Motor neuron (in vitro differentiated cells): ENCODE measurements at regions not wholly inside any gene's neighbourhood (a gene's known extent, or its start where the extent isn't known, plus 50 kb on each side); places are given as distances from the start of the nearest gene placed in this dataset.
A peak's percentile ranks its signal among the peaks of the same experiment; 100 is the strongest.
"Not testable (repeated sequence)": the region's sequence is repeated elsewhere in the genome, so short reads cannot be mapped to it uniquely, and the experiment has no call there.

Source experiments
- ATAC-seq, 8 experiments: fragments of 200-7000 bp; cut with Tn5 transposase; replicated peaks in 6 of 8; 2 replicates each; pipeline ENCODE4 v1.8.0; 2021; ENCODE audit warnings: mild to moderate bottlenecking in 8 of 8, moderate library complexity in 8 of 8
- H3K27ac ChIP-seq, 2 donors: fragments of 250-450 bp; sonication (Bioruptor Pico); 2 replicates each; pipeline ENCODE4 v1.9.0; 2021; ENCODE audit warnings: antibody characterized with exemption in 2 of 2, mild to moderate bottlenecking in 2 of 2, moderate library complexity in 1 of 2
- H3K4me1 ChIP-seq, 2 donors: fragments of 250-450 bp; sonication (Bioruptor Pico); replicated peaks in 1 of 2; 2 replicates each; pipeline ENCODE4 v1.6.1; 2021; ENCODE audit warnings: antibody characterized with exemption in 2 of 2, mild to moderate bottlenecking in 2 of 2, moderate library complexity in 1 of 2
- H3K4me3 ChIP-seq, 5 donors: fragments of 250-450 bp; sonication (Bioruptor Pico); 2 replicates each; pipeline ENCODE4 v1.9.0; 2021; ENCODE audit warnings: antibody characterized with exemption in 5 of 5, mild to moderate bottlenecking in 5 of 5, moderate library complexity in 4 of 5
- WGBS, 10 experiments: fragments of 450-650 bp; shearing (Covaris generic); methylation state at CpG; one replicate each; pipeline ENCODE4 v1.0.0; 2022; 5-methylcytosine and 5-hydroxymethylcytosine counted together
- in situ Hi-C, 9 experiments: fragments of 400-800 bp; cut with MboI; loops; one replicate each; pipeline ENCODE4 v1.15.0; 2021; ENCODE audit warnings: low sequenced_read_pairs in 9 of 9, low pct_unique_long_range_greater_than_20kb in 2 of 9; ENCODE audit not compliant: unreplicated experiment in 9 of 9

DNA sequence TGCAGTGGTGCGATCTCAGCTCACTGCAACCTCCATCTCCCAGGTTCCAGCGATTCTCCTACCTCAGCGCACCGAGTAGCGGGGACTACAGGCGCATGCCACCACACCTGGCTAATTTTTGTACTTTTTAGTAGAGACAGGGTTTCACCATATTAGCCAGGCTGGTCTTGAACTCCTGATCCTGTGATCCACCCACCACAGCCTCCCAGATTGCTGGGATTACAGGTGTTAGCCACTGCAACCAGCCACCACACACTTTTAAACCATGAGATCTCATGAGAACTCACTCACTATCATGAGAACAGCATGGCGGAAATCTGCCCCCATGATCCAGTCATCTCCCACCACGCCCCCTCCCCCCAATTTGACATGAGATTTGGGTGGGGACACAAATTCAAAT, 636.9 kb downstream of the MCTP2 start:
- H3K4me1 ChIP-seq, H3K27ac ChIP-seq, H3K4me3 ChIP-seq, in situ Hi-C loops, ATAC-seq: not testable (repeated sequence)
- WGBS, 10 experiments = 64 to 93% (median 85%) methylated on average over 1 to 5 of the region's 8 CpGs; no CpG with 5 or more reads in 6 of the 10 experiments

DNA sequence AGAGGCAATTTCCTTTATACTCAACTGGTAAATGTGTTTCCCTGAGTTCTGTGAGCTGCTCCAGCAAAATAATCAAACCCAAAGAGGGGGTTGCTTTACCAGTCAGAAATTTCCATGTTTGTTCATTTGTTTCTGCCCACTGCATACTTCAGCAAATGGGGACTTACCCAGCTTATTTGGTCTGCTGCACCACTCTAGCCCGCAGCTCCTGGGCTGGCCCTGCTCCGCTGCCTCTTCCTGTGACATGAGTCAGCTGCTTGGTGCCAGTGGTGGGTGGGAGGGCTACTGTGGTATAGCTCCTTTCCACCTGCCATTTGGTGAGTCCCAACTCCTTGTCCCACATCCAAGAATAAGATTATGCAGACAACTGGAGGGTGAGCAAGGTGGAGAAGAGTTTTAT, 644.2 kb downstream of the MCTP2 start:
- 57 to 100% (median 96%) methylated on average over 1 to 2 of the region's 2 CpGs; no CpG with 5 or more reads in 6 of the 10 experiments for WGBS, 10 experiments
- in situ Hi-C loops = loop anchor here in 1 of 9 experiments (25.0 kb wide), 1 partner anchor 88 kb away; no protein-coding TSS in a partner anchor
- no peak for ATAC-seq

GRCh38 chr15:94877833-94878232, 646.5 kb downstream of the MCTP2 start:
- in situ Hi-C loops = loop anchor here in 1 of 9 experiments (25.0 kb wide), 1 partner anchor 91 kb away; no protein-coding TSS in a partner anchor
- ATAC-seq = no peak
- H3K4me3 ChIP-seq = no peak overlapping the region
- H3K27ac ChIP-seq = no peak overlapping the region
- H3K4me1 ChIP-seq = no peaks in the 10 kb centered on the region
- WGBS, 10 experiments = 0 to 100% (median 67%) methylated on average over 1 to 2 of the region's 2 CpGs

More for the DNA sequence above, 644.2 kb downstream of the MCTP2 start:
- Histone ChIP-seq H3K4me3 (no peak overlapping the region), H3K27ac (no peak overlapping the region), H3K4me1 (no peaks in the 10 kb centered on the region)

DNA sequence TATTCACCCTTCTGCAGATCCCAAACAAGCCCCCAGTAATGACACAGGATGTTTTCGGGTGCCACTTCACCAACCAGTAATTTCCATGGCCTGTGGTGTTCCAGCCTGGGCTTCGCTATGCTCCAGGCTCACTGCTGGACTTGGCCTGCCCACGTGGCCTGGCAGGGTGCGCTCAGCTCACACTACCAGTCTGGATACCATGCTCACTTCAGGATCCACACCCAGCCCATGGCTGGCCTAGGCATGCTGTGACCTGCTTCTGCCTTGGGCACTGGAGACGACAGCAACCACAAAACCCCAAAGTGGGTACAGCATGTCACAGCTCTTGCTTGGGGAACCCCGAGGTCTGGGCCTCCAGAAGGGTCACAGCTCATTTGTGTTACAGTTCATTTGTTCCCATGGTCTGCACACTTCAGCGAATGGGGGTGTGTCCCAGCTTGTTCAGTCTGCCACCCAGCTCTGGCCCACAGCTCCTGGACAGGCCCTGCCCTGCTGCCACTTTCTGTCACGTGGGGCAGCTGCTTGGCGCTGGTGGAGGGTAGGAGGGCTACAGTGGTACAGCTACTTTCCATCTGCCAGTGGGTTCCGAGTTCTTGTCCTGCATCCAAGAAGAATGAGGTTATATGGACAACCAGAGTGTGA, 650.8 kb downstream of the MCTP2 start:
- no peak overlapping the region for H3K4me3 ChIP-seq
- ATAC-seq = no peak
- no peak overlapping the region for H3K27ac ChIP-seq
- in situ Hi-C loops = loop anchor here in 1 of 9 experiments (25.0 kb wide), 1 partner anchor 95 kb away; no protein-coding TSS in a partner anchor
- 0 to 89% (median 76%) methylated on average over 1 to 6 of the region's 10 CpGs; no CpG with 5 or more reads in 3 of the 10 experiments for WGBS, 10 experiments
- H3K4me1 ChIP-seq = no peaks in the 10 kb centered on the region

- no peak for ATAC-seq
- no peak overlapping the region for H3K4me3 ChIP-seq
- in situ Hi-C loops = loop anchor here in 1 of 9 experiments (25.0 kb wide), 1 partner anchor 100 kb away; no protein-coding TSS in a partner anchor
Measured at GRCh38 chr15:94887391-94887790, 656.0 kb downstream of the MCTP2 start.

DNA sequence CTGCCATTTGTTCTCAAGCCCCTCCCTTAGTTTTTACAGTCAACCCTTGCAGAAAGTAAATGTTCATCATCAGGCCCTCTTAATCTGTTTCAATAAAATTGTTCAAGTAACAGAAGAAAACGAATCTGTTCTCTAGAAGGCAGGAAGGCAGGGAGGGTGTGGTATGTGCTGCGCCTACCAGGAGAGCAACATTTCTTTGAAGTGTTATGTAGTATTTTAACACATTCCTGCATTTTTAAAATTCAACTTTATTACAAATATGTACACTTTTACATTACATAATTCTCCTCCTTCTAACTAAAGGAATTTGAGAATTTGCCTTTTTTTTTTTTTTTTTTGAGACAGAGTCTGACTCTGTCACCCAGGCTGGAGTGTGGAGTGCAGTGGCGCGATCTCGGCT, 657.8 kb downstream of the MCTP2 start:
- in situ Hi-C loops = loop anchor here in 1 of 9 experiments (25.0 kb wide), 1 partner anchor 102 kb away; no protein-coding TSS in a partner anchor
- ATAC-seq = peak in 3 of 8 experiments; percentile 49 to 57 (median 50)
- Histone ChIP-seq H3K4me1 (no peaks in the 10 kb centered on the region), H3K4me3 (no peak overlapping the region), H3K27ac (no peak overlapping the region)
- WGBS, 10 experiments = 0 to 96% (median 80%) methylated on average over 1 to 5 of the region's 5 CpGs; no CpG with 5 or more reads in 1 of the 10 experiments

More at GRCh38 chr15:94887391-94887790, 656.0 kb downstream of the MCTP2 start:
- Histone ChIP-seq H3K27ac (no peak overlapping the region), H3K4me1 (no peaks in the 10 kb centered on the region)

- no peak overlapping the region for H3K27ac ChIP-seq
- no peak overlapping the region for H3K4me3 ChIP-seq
- no peak for ATAC-seq
- H3K4me1 ChIP-seq = no peaks in the 10 kb centered on the region
- in situ Hi-C loops = loop anchor here in 1 of 9 experiments (25.0 kb wide), 1 partner anchor 106 kb away; no protein-coding TSS in a partner anchor
Measured at GRCh38 chr15:94893091-94893490, 661.7 kb downstream of the MCTP2 start.

- no peaks in the 10 kb centered on the region for H3K4me1 ChIP-seq
- ATAC-seq = no peak
- H3K27ac ChIP-seq = no peak overlapping the region
- no peak overlapping the region for H3K4me3 ChIP-seq
- in situ Hi-C loops = loop anchor here in 1 of 9 experiments (25.0 kb wide), 1 partner anchor 107 kb away; no protein-coding TSS in a partner anchor
- 0 to 100% (median 83%) methylated on average over 1 to 3 of the region's 3 CpGs; no CpG with 5 or more reads in 1 of the 10 experiments for WGBS, 10 experiments
Measured at GRCh38 chr15:94894056-94894455, 662.7 kb downstream of the MCTP2 start.

GRCh38 chr15:94909510-94909909, 678.1 kb downstream of the MCTP2 start:
- peak in 1 of 8 experiments; percentile 24 for ATAC-seq
- Histone ChIP-seq H3K4me1 (no peaks in the 10 kb centered on the region), H3K4me3 (no peak overlapping the region), H3K27ac (no peak overlapping the region)
- in situ Hi-C loops = no loop called here
- 20 to 100% (median 100%) methylated on average over 1 of the region's 1 CpG; no CpG with 5 or more reads in 7 of the 10 experiments for WGBS, 10 experiments

GRCh38 chr15:94910166-94910565, 678.8 kb downstream of the MCTP2 start:
- H3K4me3 ChIP-seq = no peak overlapping the region
- no peak for ATAC-seq
- in situ Hi-C loops = no loop called here
- H3K27ac ChIP-seq = no peak overlapping the region
- H3K4me1 ChIP-seq = no peaks in the 10 kb centered on the region

GRCh38 chr15:94912760-94913159, 681.4 kb downstream of the MCTP2 start:
- ATAC-seq = no peak
- in situ Hi-C loops = no loop called here
- Histone ChIP-seq H3K27ac (no peak overlapping the region), H3K4me1 (peaks cover 0 to 6% of the 10 kb centered on the region in 2 donors), H3K4me3 (no peak overlapping the region)
- 4 to 100% (median 83%) methylated on average over 2 to 3 of the region's 3 CpGs; no CpG with 5 or more reads in 3 of the 10 experiments for WGBS, 10 experiments

GRCh38 chr15:94917068-94917467, 685.7 kb downstream of the MCTP2 start:
- Histone ChIP-seq H3K4me1 (peaks cover 0 to 7% of the 10 kb centered on the region in 2 donors), H3K4me3 (no peak overlapping the region), H3K27ac (no peak overlapping the region)
- WGBS, 10 experiments = 4 to 67% (median 25%) methylated on average over 1 to 4 of the region's 5 CpGs; no CpG with 5 or more reads in 1 of the 10 experiments
- in situ Hi-C loops = no loop called here
- peak in 5 of 8 experiments; percentile 14 to 58 (median 53) for ATAC-seq

DNA sequence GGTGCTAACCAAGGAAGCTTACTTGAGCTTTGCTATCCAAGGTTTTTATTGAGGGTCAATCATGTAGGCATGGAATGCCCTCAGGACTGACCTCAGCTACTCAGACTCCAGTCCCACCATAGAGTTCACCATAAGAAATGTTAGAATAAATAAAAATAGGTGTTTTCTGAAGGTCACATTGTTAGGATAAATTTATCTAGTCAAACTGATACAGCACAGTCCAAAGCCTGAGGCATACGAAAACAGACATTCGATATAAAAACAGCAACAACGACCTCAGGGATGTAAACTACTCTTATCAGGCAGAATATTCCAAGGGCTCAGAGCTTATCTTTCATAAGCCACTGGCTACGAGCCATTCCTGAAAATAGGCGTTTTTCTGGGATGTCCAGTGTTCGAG, 690.6 kb downstream of the MCTP2 start:
- Histone ChIP-seq H3K4me1 (peaks cover 0 to 12% of the 10 kb centered on the region in 2 donors), H3K27ac (no peak overlapping the region), H3K4me3 (no peak overlapping the region)
- no peak for ATAC-seq
- WGBS, 10 experiments = 0 to 90% (median 45%) methylated on average over 2 to 6 of the region's 6 CpGs; no CpG with 5 or more reads in 2 of the 10 experiments
- in situ Hi-C loops = no loop called here
